ENCODE measurements at regions not wholly inside any gene's neighbourhood (a gene's known extent, or its start where the extent isn't known, plus 50 kb on each side); places are given as distances from the start of the nearest gene placed in this dataset.
"Not testable (repeated sequence)": the region's sequence is repeated elsewhere in the genome, so short reads cannot be mapped to it uniquely, and the experiment has no call there.

DNA sequence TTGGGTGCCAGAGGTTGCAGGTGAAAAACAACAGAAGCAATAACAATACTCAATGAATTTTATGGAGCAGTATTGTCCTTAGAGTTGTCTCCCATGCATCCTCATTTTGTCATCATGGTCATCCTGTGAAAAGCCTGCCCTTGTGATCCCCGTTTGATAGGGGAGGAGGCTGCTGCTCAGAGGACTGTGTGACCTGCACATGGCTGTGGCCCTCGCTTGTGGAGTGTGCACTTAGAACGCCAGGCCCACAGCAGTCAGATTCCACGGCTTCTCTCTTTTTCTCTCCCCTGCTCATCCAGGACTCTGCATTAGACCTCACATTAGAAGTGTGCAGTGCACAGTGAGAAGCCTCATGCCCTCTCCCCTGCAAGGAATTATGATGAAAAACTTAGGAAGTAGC, 491.1 kb upstream of the KLF6 start:
- TF ChIP-seq, protein P1, sequence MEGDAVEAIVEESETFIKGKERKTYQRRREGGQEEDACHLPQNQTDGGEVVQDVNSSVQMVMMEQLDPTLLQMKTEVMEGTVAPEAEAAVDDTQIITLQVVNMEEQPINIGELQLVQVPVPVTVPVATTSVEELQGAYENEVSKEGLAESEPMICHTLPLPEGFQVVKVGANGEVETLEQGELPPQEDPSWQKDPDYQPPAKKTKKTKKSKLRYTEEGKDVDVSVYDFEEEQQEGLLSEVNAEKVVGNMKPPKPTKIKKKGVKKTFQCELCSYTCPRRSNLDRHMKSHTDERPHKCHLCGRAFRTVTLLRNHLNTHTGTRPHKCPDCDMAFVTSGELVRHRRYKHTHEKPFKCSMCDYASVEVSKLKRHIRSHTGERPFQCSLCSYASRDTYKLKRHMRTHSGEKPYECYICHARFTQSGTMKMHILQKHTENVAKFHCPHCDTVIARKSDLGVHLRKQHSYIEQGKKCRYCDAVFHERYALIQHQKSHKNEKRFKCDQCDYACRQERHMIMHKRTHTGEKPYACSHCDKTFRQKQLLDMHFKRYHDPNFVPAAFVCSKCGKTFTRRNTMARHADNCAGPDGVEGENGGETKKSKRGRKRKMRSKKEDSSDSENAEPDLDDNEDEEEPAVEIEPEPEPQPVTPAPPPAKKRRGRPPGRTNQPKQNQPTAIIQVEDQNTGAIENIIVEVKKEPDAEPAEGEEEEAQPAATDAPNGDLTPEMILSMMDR (conservative IDR thresholded peaks at IDR 0.05; ENCODE audit: low read depth, low read length) = no peak
- TF ChIP-seq EZH2phosphoT487 (IDR thresholded peaks at IDR 0.05; ENCODE audit: borderline replicate concordance, low read length) (no peak), EZH2 (IDR thresholded peaks at IDR 0.05; ENCODE audit: low read length, unreplicated experiment) (no peak)
- Histone ChIP-seq H3K4me2 (ENCODE audit: low read length) (no peak overlapping the region), H3F3A (ENCODE audit: low read length, unreplicated experiment) (peaks cover under 1% of the 10 kb centered on the region), H3K9me2 (replicated peaks; ENCODE audit: low read length) (no peaks in the 10 kb centered on the region), H3K4me3 (ENCODE audit: low read length) (no peak overlapping the region), H3K9ac (ENCODE audit: low read length) (no peak overlapping the region), H3K9me3 (ENCODE audit: low read length) (no peaks in the 10 kb centered on the region), H4K20me1 (ENCODE audit: low read length) (no peaks in the 10 kb centered on the region), H3K4me1 (ENCODE audit: insufficient read depth, low read length) (peaks cover 18% of the 10 kb centered on the region), H3K27ac (ENCODE audit: low read length) (no peak overlapping the region), H2AFZ (ENCODE audit: low read length) (no peak overlapping the region), H3K27me3 (ENCODE audit: low read length) (no peaks in the 10 kb centered on the region), H3K79me2 (ENCODE audit: low read length) (no peaks in the 10 kb centered on the region), H3K36me3 (ENCODE audit: low read depth, low read length) (no peaks in the 10 kb centered on the region)
- ChIA-PET CTCF (no interaction called here), POLR2A (ENCODE audit: unreplicated experiment) (no interaction called here)
- no peak for ATAC-seq
- BruUV-seq (replicated peaks) = no TSS peak
- intact Hi-C loops (cut with micrococcal nuclease) = no loop called here
- no peak for DNase-seq

DNA sequence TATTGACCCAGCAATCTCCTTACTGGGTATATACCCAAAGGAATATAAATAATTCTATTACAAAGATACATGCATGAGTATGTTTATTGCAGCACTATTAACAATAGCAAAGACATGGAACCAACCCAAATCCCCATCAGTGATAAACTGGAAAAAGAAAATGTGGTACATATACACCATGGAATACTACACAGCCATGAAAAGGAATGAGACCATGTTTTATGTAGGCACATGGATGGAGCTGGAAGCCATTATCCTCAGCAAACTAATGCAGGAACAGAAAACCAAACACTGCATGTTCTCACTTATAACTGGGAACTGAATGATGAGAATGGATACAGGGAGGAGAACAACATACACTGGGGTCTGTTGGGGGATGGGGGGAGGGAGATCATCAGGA, 489.7 kb upstream of the KLF6 start:
- H3K27me3 ChIP-seq (ENCODE audit: low read length); H3K4me3 ChIP-seq (ENCODE audit: low read length); intact Hi-C loops (cut with micrococcal nuclease); H3F3A ChIP-seq (ENCODE audit: low read length, unreplicated experiment); ATAC-seq; H3K27ac ChIP-seq (ENCODE audit: low read length); BruUV-seq (replicated peaks); H2AFZ ChIP-seq (ENCODE audit: low read length); CTCF ChIA-PET; H3K79me2 ChIP-seq (ENCODE audit: low read length); H3K4me1 ChIP-seq (ENCODE audit: insufficient read depth, low read length); H3K36me3 ChIP-seq (ENCODE audit: low read depth, low read length); DNase-seq; POLR2A ChIA-PET (ENCODE audit: unreplicated experiment); H4K20me1 ChIP-seq (ENCODE audit: low read length); H3K9me2 ChIP-seq (replicated peaks; ENCODE audit: low read length); H3K9me3 ChIP-seq (ENCODE audit: low read length); H3K4me2 ChIP-seq (ENCODE audit: low read length); H3K9ac ChIP-seq (ENCODE audit: low read length): not testable (repeated sequence)

DNA sequence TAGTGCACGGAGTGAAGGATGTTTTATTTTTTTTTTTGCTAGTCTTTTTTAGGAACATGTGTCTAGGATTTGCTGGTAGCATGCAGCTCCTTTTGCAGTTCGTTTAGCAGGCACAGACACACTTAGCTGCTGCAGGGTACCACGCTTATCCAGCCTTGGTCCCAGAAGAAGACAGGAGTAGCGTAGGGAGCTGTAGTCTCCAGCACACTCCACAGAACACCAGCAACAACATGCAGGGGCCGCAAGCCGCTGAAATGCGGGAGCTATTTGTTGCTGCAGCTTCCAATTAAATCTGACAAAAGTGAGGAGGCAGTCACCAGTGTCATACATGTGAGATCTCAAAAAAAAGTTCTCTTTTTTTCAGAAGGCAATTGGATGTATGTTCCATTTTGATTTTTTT, 486.2 kb upstream of the KLF6 start:
- no peak for TF ChIP-seq EZH2 (IDR thresholded peaks at IDR 0.05; ENCODE audit: low read length, unreplicated experiment)
- TF ChIP-seq, protein P1 (conservative IDR thresholded peaks at IDR 0.05; ENCODE audit: low read depth, low read length) = no peak
- TF ChIP-seq EZH2phosphoT487 (IDR thresholded peaks at IDR 0.05; ENCODE audit: borderline replicate concordance, low read length) = no peak
- Histone ChIP-seq H3K36me3 (ENCODE audit: low read depth, low read length) (no peaks in the 10 kb centered on the region), H4K20me1 (ENCODE audit: low read length) (no peaks in the 10 kb centered on the region), H3K9me2 (replicated peaks; ENCODE audit: low read length) (no peaks in the 10 kb centered on the region), H3K79me2 (ENCODE audit: low read length) (no peaks in the 10 kb centered on the region), H3K4me3 (ENCODE audit: low read length) (no peak overlapping the region), H2AFZ (ENCODE audit: low read length) (no peak overlapping the region), H3K27ac (ENCODE audit: low read length) (no peak overlapping the region), H3K27me3 (ENCODE audit: low read length) (no peaks in the 10 kb centered on the region), H3K9ac (ENCODE audit: low read length) (no peak overlapping the region), H3K4me1 (ENCODE audit: insufficient read depth, low read length) (peaks cover 6% of the 10 kb centered on the region; the same call in 1 of the 2 replicates), H3K9me3 (ENCODE audit: low read length) (no peaks in the 10 kb centered on the region), H3K4me2 (ENCODE audit: low read length) (no peak overlapping the region), H3F3A (ENCODE audit: low read length, unreplicated experiment) (no peaks in the 10 kb centered on the region)
- no TSS peak for BruUV-seq (replicated peaks)
- ATAC-seq (no peak), DNase-seq (no peak)
- CTCF ChIA-PET = no interaction called here
- intact Hi-C loops (cut with micrococcal nuclease) = no loop called here
- POLR2A ChIA-PET (ENCODE audit: unreplicated experiment) = no interaction called here

All from PC-3 (cell line).